Epithelial cell of proximal tubule (primary cell): ENCODE measurements at regions not wholly inside any gene's neighbourhood (a gene's known extent, or its start where the extent isn't known, plus 50 kb on each side); places are given as distances from the start of the nearest gene placed in this dataset.

Experiments used
- DNase-seq: peaks from one replicate; pipeline ENCODE4 v3.0.0-alpha.2; 2011; ENCODE audit warnings: low read depth
- H3K4me3 ChIP-seq: 2 replicates; pipeline ENCODE4 v1.5.1; 2011; ENCODE audit warnings: low read depth, mild to moderate bottlenecking, low read length
- CTCF ChIP-seq: conservative IDR thresholded peaks from 2 replicates; pipeline ENCODE4 v1.5.1; 2012; ENCODE audit warnings: low read depth, mild to moderate bottlenecking, low read length

GRCh38 chr2:83067947-83068346 lies 1391.1 kb downstream of the SUCLG1 start:
- TF ChIP-seq CTCF, result no peak
- peak; percentile 39 for DNase-seq
- no peak overlapping the region for H3K4me3 ChIP-seq

- TF ChIP-seq CTCF, result no peak
- H3K4me3 ChIP-seq, result no peak overlapping the region
- DNase-seq, result no peak
These were observed 1395.1 kb downstream of the SUCLG1 start for GRCh38 chr2:83063933-83064332.

- no peak for DNase-seq
- no peak for TF ChIP-seq CTCF
- H3K4me3 ChIP-seq, result no peak overlapping the region
These were observed 1395.6 kb downstream of the SUCLG1 start for GRCh38 chr2:83063511-83063910.

GRCh38 chr2:83058683-83059082 lies 1400.4 kb downstream of the SUCLG1 start:
- TF ChIP-seq CTCF, result no peak

GRCh38 chr2:83055376-83056010 lies 1403.6 kb downstream of the SUCLG1 start:
- no peak overlapping the region for H3K4me3 ChIP-seq
- peak; percentile 48 for DNase-seq
- TF ChIP-seq CTCF, result no peak

More at GRCh38 chr2:83058683-83059082, 1400.4 kb downstream of the SUCLG1 start:
- no peak overlapping the region for H3K4me3 ChIP-seq
- no peak for DNase-seq

- no peak for DNase-seq
- no peak for TF ChIP-seq CTCF
- no peak overlapping the region for H3K4me3 ChIP-seq
These were observed 1404.3 kb downstream of the SUCLG1 start for GRCh38 chr2:83054751-83055150.

GRCh38 chr2:83051538-83052170 lies 1407.4 kb downstream of the SUCLG1 start:
- no peak overlapping the region for H3K4me3 ChIP-seq
- TF ChIP-seq CTCF, result no peak
- DNase-seq, result no peak
